Stimulated activated CD4-positive, alpha-beta T cell treated with anti-CD3 and anti-CD28 coated beads, Interleukin-1b, Interleukin-23, amount 100 ng/mL, for 1 hour (primary cell): ENCODE measurements at regions not wholly inside any gene's neighbourhood (a gene's known extent, or its start where the extent isn't known, plus 50 kb on each side); places are given as distances from the start of the nearest gene placed in this dataset.
A peak's percentile ranks its signal among the peaks of the same experiment; 100 is the strongest.

Experiments used
- DNase-seq, 2 donors: peaks; one replicate each; pipeline ENCODE4 v3.0.0-alpha.2; 2020; ENCODE audit warnings: low read depth in 2 of 2

- no peak for DNase-seq
Observed at GRCh38 chr12:98423963-98424362, 91.4 kb upstream of the TMPO start.

GRCh38 chr12:98424726-98425401, 90.5 kb upstream of the TMPO start:
- peak in 1 of 2 donors; percentile 20 for DNase-seq

- DNase-seq: no peak
Observed at GRCh38 chr12:98425859-98426258, 89.5 kb upstream of the TMPO start.

GRCh38 chr12:98431089-98431488, 84.3 kb upstream of the TMPO start:
- no peak for DNase-seq

- DNase-seq: no peak
Observed at GRCh38 chr12:98437166-98437565, 78.2 kb upstream of the TMPO start.

- no peak for DNase-seq
Observed at GRCh38 chr12:98437806-98438595, 77.4 kb upstream of the TMPO start.

- no peak for DNase-seq
Observed at GRCh38 chr12:98438656-98439230, 76.6 kb upstream of the TMPO start.

GRCh38 chr12:98439471-98439951, 75.9 kb upstream of the TMPO start:
- no peak for DNase-seq

GRCh38 chr12:98439981-98440581, 75.3 kb upstream of the TMPO start:
- no peak for DNase-seq

- DNase-seq: no peak
Observed at GRCh38 chr12:98446060-98446459, 69.3 kb upstream of the TMPO start.

- no peak for DNase-seq
Observed at GRCh38 chr12:98446682-98447081, 68.7 kb upstream of the TMPO start.

GRCh38 chr12:98449584-98449983, 65.8 kb upstream of the TMPO start:
- DNase-seq: no peak

GRCh38 chr12:98453070-98453469, 62.3 kb upstream of the TMPO start:
- no peak for DNase-seq

- DNase-seq: no peak
Observed at GRCh38 chr12:98453492-98453891, 61.9 kb upstream of the TMPO start.

- DNase-seq: no peak
Observed at GRCh38 chr12:98456041-98456440, 59.3 kb upstream of the TMPO start.

- no peak for DNase-seq
Observed at GRCh38 chr12:98456576-98457573, 58.5 kb upstream of the TMPO start.

GRCh38 chr12:98464190-98464589, 51.2 kb upstream of the TMPO start:
- DNase-seq: no peak

- DNase-seq: no peak
Observed at GRCh38 chr12:98465505-98465904, 49.9 kb upstream of the TMPO start.
